ENCODE measurements at regions not wholly inside any gene's neighbourhood (a gene's known extent, or its start where the extent isn't known, plus 50 kb on each side); places are given as distances from the start of the nearest gene placed in this dataset.

- H3K4me1 Mint-ChIP-seq (ENCODE audit: low read depth), result no peaks in the 10 kb centered on the region
- H3K4me3 Mint-ChIP-seq (ENCODE audit: low read depth), result no peak overlapping the region
- H3K36me3 Mint-ChIP-seq (ENCODE audit: low read depth), result no peaks in the 10 kb centered on the region
- H3K9me3 Mint-ChIP-seq, result peaks cover 9% of the 10 kb centered on the region
- H3K27me3 Mint-ChIP-seq (ENCODE audit: low read depth), result no peaks in the 10 kb centered on the region
- no peak for DNase-seq (ENCODE audit: low spot score)
- no peak overlapping the region for H3K27ac Mint-ChIP-seq
- intact Hi-C loops (cut with micrococcal nuclease), result no loop called here
These were observed 1544.5 kb upstream of the TENM3 start for GRCh38 chr4:180698550-180699195.

- Mint-ChIP-seq H3K27ac (no peak overlapping the region), H3K4me3 (ENCODE audit: low read depth) (no peak overlapping the region), H3K36me3 (ENCODE audit: low read depth) (no peaks in the 10 kb centered on the region), H3K27me3 (ENCODE audit: low read depth) (no peaks in the 10 kb centered on the region), H3K4me1 (ENCODE audit: low read depth) (no peaks in the 10 kb centered on the region), H3K9me3 (peaks cover 12% of the 10 kb centered on the region)
- DNase-seq (ENCODE audit: low spot score), result no peak
- intact Hi-C loops (cut with micrococcal nuclease), result no loop called here
These were observed 1536.4 kb upstream of the TENM3 start for GRCh38 chr4:180706766-180707165.

GRCh38 chr4:180710628-180711337, 1532.4 kb upstream of the TENM3 start:
- no peaks in the 10 kb centered on the region for H3K4me1 Mint-ChIP-seq (ENCODE audit: low read depth)
- no peaks in the 10 kb centered on the region for H3K27me3 Mint-ChIP-seq (ENCODE audit: low read depth)
- H3K36me3 Mint-ChIP-seq (ENCODE audit: low read depth), result no peaks in the 10 kb centered on the region
- intact Hi-C loops (cut with micrococcal nuclease), result no loop called here
- DNase-seq (ENCODE audit: low spot score), result no peak
- no peak overlapping the region for H3K27ac Mint-ChIP-seq
- no peak overlapping the region for H3K4me3 Mint-ChIP-seq (ENCODE audit: low read depth)
- H3K9me3 Mint-ChIP-seq, result peaks cover 12% of the 10 kb centered on the region

DNA sequence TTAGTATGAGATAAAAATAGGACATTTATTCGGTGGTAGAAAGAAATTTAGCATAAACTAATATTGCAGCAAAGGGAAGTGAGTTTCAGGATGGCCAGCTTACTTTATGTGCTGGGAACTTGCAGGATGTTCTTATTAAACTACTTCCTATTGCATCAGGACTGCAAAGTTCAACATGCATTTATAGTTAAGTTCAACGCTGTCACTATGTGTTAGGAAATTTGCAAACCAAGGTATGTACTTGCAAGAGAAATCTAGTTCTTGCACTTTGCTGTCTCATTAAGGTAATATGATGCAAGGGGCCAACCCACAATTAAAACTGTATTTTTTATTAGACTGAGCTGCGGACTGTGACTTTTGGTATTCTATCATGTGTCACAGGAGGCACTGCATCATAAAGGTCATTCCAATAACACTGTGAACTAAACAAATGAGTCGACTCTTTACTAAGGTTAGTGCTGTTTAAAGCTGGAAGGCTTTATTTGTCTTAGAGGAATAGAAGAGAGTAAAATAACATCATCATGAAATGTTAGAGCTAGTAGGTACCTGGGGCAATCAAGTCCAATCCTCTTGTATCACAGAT, 1525.7 kb upstream of the TENM3 start:
- Mint-ChIP-seq H3K4me1 (ENCODE audit: low read depth) (no peaks in the 10 kb centered on the region), H3K36me3 (ENCODE audit: low read depth) (no peaks in the 10 kb centered on the region), H3K27me3 (ENCODE audit: low read depth) (no peaks in the 10 kb centered on the region), H3K27ac (no peak overlapping the region), H3K4me3 (ENCODE audit: low read depth) (no peak overlapping the region), H3K9me3 (peaks cover 6% of the 10 kb centered on the region)
- no peak for DNase-seq (ENCODE audit: low spot score)
- intact Hi-C loops (cut with micrococcal nuclease), result no loop called here

- H3K36me3 Mint-ChIP-seq (ENCODE audit: low read depth), result no peaks in the 10 kb centered on the region
- no peak overlapping the region for H3K4me3 Mint-ChIP-seq (ENCODE audit: low read depth)
- intact Hi-C loops (cut with micrococcal nuclease), result no loop called here
- peaks cover 6% of the 10 kb centered on the region for H3K9me3 Mint-ChIP-seq
- H3K27ac Mint-ChIP-seq, result no peak overlapping the region
- no peak for DNase-seq (ENCODE audit: low spot score)
- H3K4me1 Mint-ChIP-seq (ENCODE audit: low read depth), result no peaks in the 10 kb centered on the region
- no peaks in the 10 kb centered on the region for H3K27me3 Mint-ChIP-seq (ENCODE audit: low read depth)
These were observed 1521.8 kb upstream of the TENM3 start for GRCh38 chr4:180721356-180721755.

DNA sequence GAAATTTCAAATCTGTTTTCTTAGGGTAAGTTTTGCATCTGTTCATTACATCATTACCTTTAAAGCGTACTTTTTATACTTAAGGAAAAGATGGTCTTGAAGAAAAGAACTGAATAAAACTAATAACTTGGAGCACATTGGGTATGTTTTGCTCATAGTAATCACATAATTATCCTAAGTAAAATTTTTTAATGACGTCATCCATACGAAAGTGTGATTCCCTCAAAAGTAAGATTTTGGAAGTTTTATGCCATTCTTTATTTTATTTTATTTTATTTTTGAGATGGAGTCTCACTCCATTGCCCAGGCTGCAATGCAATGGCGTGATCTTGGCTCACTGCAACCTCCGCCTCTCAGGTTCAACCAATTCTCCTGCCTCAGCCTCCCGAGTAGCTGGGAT, 1516.6 kb upstream of the TENM3 start:
- Mint-ChIP-seq H3K4me3 (ENCODE audit: low read depth) (no peak overlapping the region), H3K27ac (no peak overlapping the region), H3K36me3 (ENCODE audit: low read depth) (no peaks in the 10 kb centered on the region), H3K9me3 (peaks cover 9% of the 10 kb centered on the region), H3K4me1 (ENCODE audit: low read depth) (no peaks in the 10 kb centered on the region), H3K27me3 (ENCODE audit: low read depth) (no peaks in the 10 kb centered on the region)
- no peak for DNase-seq (ENCODE audit: low spot score)
- intact Hi-C loops (cut with micrococcal nuclease), result no loop called here

DNA sequence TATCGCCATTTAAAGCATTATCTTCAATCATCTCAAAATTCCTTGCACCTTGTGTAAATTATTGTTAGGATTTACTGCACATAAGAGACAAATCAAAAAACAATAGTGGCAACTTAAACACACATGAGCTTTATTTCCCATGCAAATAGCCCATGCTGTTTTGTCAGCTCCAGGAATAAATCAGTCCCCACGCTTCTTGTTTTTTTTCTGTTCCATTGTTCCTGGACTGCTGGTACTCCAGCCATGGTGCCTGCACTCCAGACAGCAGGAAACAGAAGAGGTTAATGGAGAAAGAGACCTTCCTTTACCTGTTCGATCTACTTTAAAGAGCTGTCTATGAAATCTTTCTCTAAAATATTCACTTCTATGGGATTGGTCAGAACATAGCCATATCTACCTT, 1515.7 kb upstream of the TENM3 start:
- intact Hi-C loops (cut with micrococcal nuclease), result no loop called here
- no peak overlapping the region for H3K27ac Mint-ChIP-seq
- DNase-seq (ENCODE audit: low spot score), result no peak
- no peaks in the 10 kb centered on the region for H3K4me1 Mint-ChIP-seq (ENCODE audit: low read depth)
- H3K27me3 Mint-ChIP-seq (ENCODE audit: low read depth), result no peaks in the 10 kb centered on the region
- no peak overlapping the region for H3K4me3 Mint-ChIP-seq (ENCODE audit: low read depth)
- no peaks in the 10 kb centered on the region for H3K36me3 Mint-ChIP-seq (ENCODE audit: low read depth)
- peaks cover 9% of the 10 kb centered on the region for H3K9me3 Mint-ChIP-seq

- no peak overlapping the region for H3K27ac Mint-ChIP-seq
- no peaks in the 10 kb centered on the region for H3K4me1 Mint-ChIP-seq (ENCODE audit: low read depth)
- H3K9me3 Mint-ChIP-seq, result peaks cover 14% of the 10 kb centered on the region
- intact Hi-C loops (cut with micrococcal nuclease), result no loop called here
- no peak overlapping the region for H3K4me3 Mint-ChIP-seq (ENCODE audit: low read depth)
- no peaks in the 10 kb centered on the region for H3K36me3 Mint-ChIP-seq (ENCODE audit: low read depth)
- H3K27me3 Mint-ChIP-seq (ENCODE audit: low read depth), result no peaks in the 10 kb centered on the region
- no peak for DNase-seq (ENCODE audit: low spot score)
These were observed 1508.3 kb upstream of the TENM3 start for GRCh38 chr4:180734753-180735432.

- no peaks in the 10 kb centered on the region for H3K36me3 Mint-ChIP-seq (ENCODE audit: low read depth)
- no peaks in the 10 kb centered on the region for H3K4me1 Mint-ChIP-seq (ENCODE audit: low read depth)
- no peaks in the 10 kb centered on the region for H3K27me3 Mint-ChIP-seq (ENCODE audit: low read depth)
- peaks cover 5% of the 10 kb centered on the region for H3K9me3 Mint-ChIP-seq
- no peak for DNase-seq (ENCODE audit: low spot score)
- H3K4me3 Mint-ChIP-seq (ENCODE audit: low read depth), result no peak overlapping the region
- intact Hi-C loops (cut with micrococcal nuclease), result no loop called here
- H3K27ac Mint-ChIP-seq, result no peak overlapping the region
These were observed 1501.5 kb upstream of the TENM3 start for GRCh38 chr4:180741703-180742102.

GRCh38 chr4:180745019-180745418, 1498.2 kb upstream of the TENM3 start:
- H3K4me1 Mint-ChIP-seq (ENCODE audit: low read depth), result no peaks in the 10 kb centered on the region
- no peaks in the 10 kb centered on the region for H3K36me3 Mint-ChIP-seq (ENCODE audit: low read depth)
- DNase-seq (ENCODE audit: low spot score), result no peak
- H3K27ac Mint-ChIP-seq, result no peak overlapping the region
- intact Hi-C loops (cut with micrococcal nuclease), result no loop called here
- H3K4me3 Mint-ChIP-seq (ENCODE audit: low read depth), result no peak overlapping the region
- H3K9me3 Mint-ChIP-seq, result no peaks in the 10 kb centered on the region
- no peaks in the 10 kb centered on the region for H3K27me3 Mint-ChIP-seq (ENCODE audit: low read depth)

- no peak overlapping the region for H3K27ac Mint-ChIP-seq
- no peaks in the 10 kb centered on the region for H3K36me3 Mint-ChIP-seq (ENCODE audit: low read depth)
- H3K27me3 Mint-ChIP-seq (ENCODE audit: low read depth), result no peaks in the 10 kb centered on the region
- H3K9me3 Mint-ChIP-seq, result peaks cover 6% of the 10 kb centered on the region
- intact Hi-C loops (cut with micrococcal nuclease), result no loop called here
- no peak overlapping the region for H3K4me3 Mint-ChIP-seq (ENCODE audit: low read depth)
- H3K4me1 Mint-ChIP-seq (ENCODE audit: low read depth), result no peaks in the 10 kb centered on the region
- no peak for DNase-seq (ENCODE audit: low spot score)
These were observed 1492.2 kb upstream of the TENM3 start for GRCh38 chr4:180751009-180751408.

- DNase-seq (ENCODE audit: low spot score), result no peak
- Mint-ChIP-seq H3K4me3 (ENCODE audit: low read depth) (no peak overlapping the region), H3K9me3 (no peaks in the 10 kb centered on the region), H3K27ac (no peak overlapping the region), H3K36me3 (ENCODE audit: low read depth) (no peaks in the 10 kb centered on the region), H3K27me3 (ENCODE audit: low read depth) (no peaks in the 10 kb centered on the region), H3K4me1 (ENCODE audit: low read depth) (no peaks in the 10 kb centered on the region)
- intact Hi-C loops (cut with micrococcal nuclease), result no loop called here
These were observed 1485.3 kb upstream of the TENM3 start for GRCh38 chr4:180757927-180758326.

GRCh38 chr4:180766045-180766444, 1477.2 kb upstream of the TENM3 start:
- Mint-ChIP-seq H3K36me3 (ENCODE audit: low read depth) (no peaks in the 10 kb centered on the region), H3K4me1 (ENCODE audit: low read depth) (no peaks in the 10 kb centered on the region), H3K27me3 (ENCODE audit: low read depth) (no peaks in the 10 kb centered on the region), H3K27ac (no peak overlapping the region), H3K9me3 (no peaks in the 10 kb centered on the region), H3K4me3 (ENCODE audit: low read depth) (no peak overlapping the region)
- DNase-seq (ENCODE audit: low spot score), result no peak
- intact Hi-C loops (cut with micrococcal nuclease), result no loop called here

All from activated T-helper 2 cell treated with anti-CD3 and anti-CD28 coated beads, Interferon-gamma antibody, Interleukin-2, Interleukin-4, amounts not matched to agents 10 μg/mL and 5 μg/mL and 100 μg/mL, durations not matched to agents 14 hours and 24 hours and 36 hours (primary cell).